SH-SY5Y (cell line): ENCODE measurements at regions not wholly inside any gene's neighbourhood (a gene's known extent, or its start where the extent isn't known, plus 50 kb on each side); places are given as distances from the start of the nearest gene placed in this dataset.

ENCODE experiments used
- GATA2 ChIP-seq: IDR thresholded peaks from 2 replicates; pipeline ENCODE4 v1.6.1; 2011; ENCODE audit warnings: mild to moderate bottlenecking, low read depth, low read length
- GATA3 ChIP-seq: IDR thresholded peaks from 2 replicates; pipeline ENCODE4 v1.6.1; 2011; ENCODE audit warnings: low read depth, mild to moderate bottlenecking, low read length, moderate library complexity

GRCh38 chr3:4220065-4220464 is 83.1 kb upstream of the SETMAR start:
- no peak for TF ChIP-seq GATA3
- TF ChIP-seq GATA2, result no peak
